Ovary (tissue), 7 donors: ENCODE measurements at regions not wholly inside any gene's neighbourhood (a gene's known extent, or its start where the extent isn't known, plus 50 kb on each side); places are given as distances from the start of the nearest gene placed in this dataset.
"Not testable (repeated sequence)": the region's sequence is repeated elsewhere in the genome, so short reads cannot be mapped to it uniquely, and the experiment has no call there.

Experiments used
- DNase-seq, 5 donors: peaks; one replicate each; pipeline ENCODE4 v3.0.0-alpha.2; 2019 to 2020
- H3K27ac ChIP-seq, 2 donors: fragments of 200-600 bp; one replicate each; pipeline versions ENCODE4 v1.5.1 to v1.8.0; 2019 to 2022
- H3K27me3 ChIP-seq: fragments of 200-600 bp; one replicate; pipeline ENCODE4 v1.8.0; 2022
- H3K36me3 ChIP-seq: fragments of 200-600 bp; sonication (generic); one replicate; pipeline ENCODE4 v1.5.1; 2019
- H3K4me1 ChIP-seq: one replicate; pipeline ENCODE4 v1.8.1; 2013; ENCODE audit warnings: mild to moderate bottlenecking, moderate library complexity; ENCODE audit not compliant: insufficient read depth
- H3K4me3 ChIP-seq: fragments of 200-600 bp; sonication (generic); one replicate; pipeline ENCODE4 v1.5.1; 2017
- H3K9me3 ChIP-seq, 2 donors: fragments of 200-600 bp in 1 of 2; sonication (generic) in 1 of 2; one replicate each; pipeline versions ENCODE4 v1.5.1 to v1.8.1; 2013 to 2019; ENCODE audit warnings: mild to moderate bottlenecking in 1 of 2, moderate library complexity in 1 of 2
- CTCF ChIP-seq, 3 donors: fragments of 450-650 bp in 2 of 3; fragments of 200-600 bp in 1 of 3; IDR thresholded peaks; one replicate each; pipeline versions ENCODE4 v1.5.1 to v1.8.0; 2016 to 2022; ENCODE audit warnings: antibody characterized with exemption in 3 of 3, mild to moderate bottlenecking in 1 of 3
- EP300 ChIP-seq: sonication (generic); formaldehyde crosslinking; IDR thresholded peaks from one replicate; pipeline ENCODE4 v1.6.1; 2017; ENCODE audit warnings: antibody characterized with exemption
- POLR2A ChIP-seq: fragments of 450-650 bp; IDR thresholded peaks from one replicate; pipeline ENCODE4 v1.6.1; 2017; ENCODE audit warnings: antibody characterized with exemption, mild to moderate bottlenecking, moderate library complexity
- WGBS, 3 donors: extraction: QIAGEN DNeasy Blood & Tissue Kit in 1 of 3; methylation state at CpG; one replicate each; pipeline versions ENCODE4 v1.1.5 to v1.1.7; 2013 to 2017; 5-methylcytosine and 5-hydroxymethylcytosine counted together
- intact Hi-C, 4 donors: fragments of 100-400 bp; cut with DNase I; formaldehyde crosslinking; loops; one replicate each; pipeline versions ENCODE4 v1.11.0 to v1.15.1; 2022 to 2023
- donor health status: DM: no; HTN: no; CAD: no; lungs with moderate emphysema.
- donor health status: DM: no; HTN: no; CAD: no.
- donor health status: Bipolar disorder and iron deficiency.
- donor health status: DM: no; HTN: no; CAD: no.
- donor health status: DM: yes; HTN: yes; CAD: no.

GRCh38 chr10:33861833-33862232, 527.4 kb upstream of the NRP1 start:
- H3K9me3 ChIP-seq = no peaks in the 10 kb centered on the region
- H3K27ac ChIP-seq = no peak overlapping the region
- intact Hi-C loops = no loop called here
- no peak for TF ChIP-seq EP300
- TF ChIP-seq POLR2A = no peak
- TF ChIP-seq CTCF (IDR thresholded peaks at IDR 0.05) = no peak
- H3K4me3 ChIP-seq = no peak overlapping the region
- H3K27me3 ChIP-seq = no peaks in the 10 kb centered on the region
- WGBS, 3 donors = 80 to 90% (median 89%) methylated on average over 3 of the region's 3 CpGs
- H3K4me1 ChIP-seq = peaks cover 3% of the 10 kb centered on the region
- no peak for DNase-seq
- no peaks in the 10 kb centered on the region for H3K36me3 ChIP-seq

GRCh38 chr10:33861016-33861704, 526.7 kb upstream of the NRP1 start:
- Histone ChIP-seq H3K4me3 (no peak overlapping the region), H3K27ac (no peak overlapping the region), H3K36me3 (no peaks in the 10 kb centered on the region), H3K9me3 (no peaks in the 10 kb centered on the region), H3K27me3 (no peaks in the 10 kb centered on the region), H3K4me1 (peaks cover 3% of the 10 kb centered on the region)
- TF ChIP-seq EP300 = no peak
- TF ChIP-seq CTCF (IDR thresholded peaks at IDR 0.05) = no peak
- TF ChIP-seq POLR2A = no peak
- DNase-seq = no peak
- WGBS, 3 donors = 78 to 86% (median 82%) methylated on average over 7 of the region's 7 CpGs
- intact Hi-C loops = no loop called here

GRCh38 chr10:33860552-33860951, 526.1 kb upstream of the NRP1 start:
- no peaks in the 10 kb centered on the region for H3K27me3 ChIP-seq
- H3K4me1 ChIP-seq = no peaks in the 10 kb centered on the region
- no peaks in the 10 kb centered on the region for H3K36me3 ChIP-seq
- no peak for DNase-seq
- no peak overlapping the region for H3K27ac ChIP-seq
- 94 to 96% (median 95%) methylated on average over 3 of the region's 3 CpGs for WGBS, 3 donors
- no peaks in the 10 kb centered on the region for H3K9me3 ChIP-seq
- no peak for TF ChIP-seq POLR2A
- TF ChIP-seq EP300 = no peak
- intact Hi-C loops = no loop called here
- H3K4me3 ChIP-seq = no peak overlapping the region

GRCh38 chr10:33859319-33860022, 525.0 kb upstream of the NRP1 start:
- H3K4me3 ChIP-seq = no peak overlapping the region
- WGBS, 3 donors = 93 to 94% (median 94%) methylated on average over 6 of the region's 6 CpGs
- H3K4me1 ChIP-seq = no peaks in the 10 kb centered on the region
- intact Hi-C loops = no loop called here
- no peaks in the 10 kb centered on the region for H3K9me3 ChIP-seq
- no peak for TF ChIP-seq EP300
- no peak for TF ChIP-seq CTCF (IDR thresholded peaks at IDR 0.05)
- no peak for TF ChIP-seq POLR2A
- H3K27ac ChIP-seq = no peak overlapping the region
- H3K36me3 ChIP-seq = no peaks in the 10 kb centered on the region
- DNase-seq = no peak
- H3K27me3 ChIP-seq = no peaks in the 10 kb centered on the region

GRCh38 chr10:33858326-33858725, 523.9 kb upstream of the NRP1 start:
- Histone ChIP-seq H3K36me3 (no peaks in the 10 kb centered on the region), H3K27ac (no peak overlapping the region), H3K4me1 (no peaks in the 10 kb centered on the region), H3K4me3 (no peak overlapping the region), H3K9me3 (no peaks in the 10 kb centered on the region), H3K27me3 (no peaks in the 10 kb centered on the region)
- no peak for TF ChIP-seq EP300
- no peak for TF ChIP-seq CTCF (IDR thresholded peaks at IDR 0.05)
- TF ChIP-seq POLR2A = no peak
- no peak for DNase-seq
- intact Hi-C loops = no loop called here
- 45 to 58% (median 57%) methylated on average over 4 of the region's 4 CpGs for WGBS, 3 donors

GRCh38 chr10:33853221-33853620, 518.8 kb upstream of the NRP1 start:
- DNase-seq, H3K27me3 ChIP-seq, intact Hi-C loops, H3K4me1 ChIP-seq, H3K27ac ChIP-seq, H3K36me3 ChIP-seq, H3K9me3 ChIP-seq, H3K4me3 ChIP-seq: not testable (repeated sequence)
- 91 to 94% (median 93%) methylated on average over 7 of the region's 7 CpGs for WGBS, 3 donors
